ENCODE measurements at regions not wholly inside any gene's neighbourhood (a gene's known extent, or its start where the extent isn't known, plus 50 kb on each side); places are given as distances from the start of the nearest gene placed in this dataset.

- no peak overlapping the region for H3K4me3 ChIP-seq (ENCODE audit: low read depth, low read length)
- DNase-seq (ENCODE audit: low read depth) = peak; percentile 26
- TF ChIP-seq, protein P1, sequence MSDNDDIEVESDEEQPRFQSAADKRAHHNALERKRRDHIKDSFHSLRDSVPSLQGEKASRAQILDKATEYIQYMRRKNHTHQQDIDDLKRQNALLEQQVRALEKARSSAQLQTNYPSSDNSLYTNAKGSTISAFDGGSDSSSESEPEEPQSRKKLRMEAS (IDR thresholded peaks at IDR 0.05; ENCODE audit: low read depth, low read length) = no peak
- TF ChIP-seq MYC (IDR thresholded peaks at IDR 0.05; ENCODE audit: low read depth, low read length) = no peak
- no peak for TF ChIP-seq POLR2A (IDR thresholded peaks at IDR 0.05; ENCODE audit: extremely low read depth, insufficient read length)
- TF ChIP-seq CTCF (IDR thresholded peaks at IDR 0.05; ENCODE audit: low read depth, low read length) = no peak
These were observed 144.3 kb upstream of the NREP start for GRCh38 chr5:111901296-111901695.

DNA sequence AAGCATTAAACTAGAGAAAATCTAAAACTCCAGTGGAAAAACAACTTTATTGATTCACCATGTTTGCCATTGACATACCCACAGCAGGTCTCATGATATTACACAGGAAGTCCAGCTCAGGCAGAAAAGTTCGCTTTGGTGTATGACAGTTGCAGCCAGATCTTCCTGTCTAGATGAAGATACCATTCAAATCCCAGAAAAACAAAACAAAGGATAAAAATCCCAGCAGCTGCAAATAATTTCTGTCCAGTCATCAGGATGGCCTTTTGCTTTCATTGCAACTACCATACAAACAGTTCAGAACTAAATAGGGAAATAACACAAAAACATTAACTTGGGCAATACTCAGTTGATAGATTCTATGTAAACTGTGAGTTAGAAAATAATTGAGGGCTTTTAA, 136.0 kb upstream of the NREP start:
- no peak overlapping the region for H3K4me3 ChIP-seq (ENCODE audit: low read depth, low read length)
- DNase-seq (ENCODE audit: low read depth) = no peak
- TF ChIP-seq POLR2A (IDR thresholded peaks at IDR 0.05; ENCODE audit: extremely low read depth, insufficient read length) (no peak), MYC (IDR thresholded peaks at IDR 0.05; ENCODE audit: low read depth, low read length) (no peak), CTCF (IDR thresholded peaks at IDR 0.05; ENCODE audit: low read depth, low read length) (no peak)
- TF ChIP-seq, protein P1 (IDR thresholded peaks at IDR 0.05; ENCODE audit: low read depth, low read length) = no peak

DNA sequence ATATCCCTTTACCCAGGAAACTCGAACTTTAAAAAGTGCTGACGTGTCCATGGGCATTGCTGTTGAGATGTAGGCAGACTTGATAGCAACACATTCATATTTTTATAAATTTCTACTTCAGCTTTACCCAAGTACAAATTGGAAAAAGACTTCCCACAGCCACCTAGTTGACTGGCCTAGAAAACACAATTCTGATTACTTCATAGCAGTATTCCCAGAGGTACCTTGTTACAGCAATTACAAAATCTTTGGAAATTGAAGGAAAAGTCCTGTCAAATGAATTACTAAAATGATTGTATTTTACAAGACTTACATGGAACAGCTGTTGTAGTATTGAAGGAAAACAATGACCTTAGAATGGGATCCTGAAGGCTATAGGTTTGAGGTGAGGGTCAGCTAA, 130.7 kb upstream of the NREP start:
- no peak overlapping the region for H3K4me3 ChIP-seq (ENCODE audit: low read depth, low read length)
- no peak for DNase-seq (ENCODE audit: low read depth)
- TF ChIP-seq MYC (IDR thresholded peaks at IDR 0.05; ENCODE audit: low read depth, low read length) (no peak), CTCF (IDR thresholded peaks at IDR 0.05; ENCODE audit: low read depth, low read length) (no peak), POLR2A (IDR thresholded peaks at IDR 0.05; ENCODE audit: extremely low read depth, insufficient read length) (no peak)
- TF ChIP-seq, protein P1 (IDR thresholded peaks at IDR 0.05; ENCODE audit: low read depth, low read length) = no peak

DNA sequence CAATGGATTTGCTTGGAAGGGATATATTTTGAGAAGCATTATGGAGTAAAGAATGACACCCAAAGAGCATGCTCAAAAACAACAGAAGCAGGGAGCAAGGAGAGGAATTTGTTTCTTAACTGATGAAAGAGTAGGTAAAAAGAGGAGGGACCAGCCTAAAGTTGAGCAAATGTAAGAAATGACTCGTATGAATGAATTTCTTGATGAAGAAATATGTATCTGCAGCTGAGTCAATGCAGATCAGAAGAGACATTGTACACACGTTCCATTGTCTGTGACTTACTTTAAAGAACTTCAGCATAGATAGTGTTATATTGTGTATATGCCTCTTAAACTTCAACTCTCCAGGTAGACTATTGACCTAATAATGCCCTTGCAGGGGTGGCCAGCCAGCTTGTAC, 112.7 kb upstream of the NREP start:
- H3K4me3 ChIP-seq (ENCODE audit: low read depth, low read length) = no peak overlapping the region
- no peak for DNase-seq (ENCODE audit: low read depth)
- TF ChIP-seq, protein P1 (IDR thresholded peaks at IDR 0.05; ENCODE audit: low read depth, low read length) = no peak
- TF ChIP-seq POLR2A (IDR thresholded peaks at IDR 0.05; ENCODE audit: extremely low read depth, insufficient read length) (no peak), CTCF (IDR thresholded peaks at IDR 0.05; ENCODE audit: low read depth, low read length) (no peak), MYC (IDR thresholded peaks at IDR 0.05; ENCODE audit: low read depth, low read length) (no peak)

GRCh38 chr5:111865356-111865755, 108.4 kb upstream of the NREP start:
- DNase-seq (ENCODE audit: low read depth) = no peak
- H3K4me3 ChIP-seq (ENCODE audit: low read depth, low read length) = no peak overlapping the region
- TF ChIP-seq, protein P1 (IDR thresholded peaks at IDR 0.05; ENCODE audit: low read depth, low read length) = no peak
- no peak for TF ChIP-seq MYC (IDR thresholded peaks at IDR 0.05; ENCODE audit: low read depth, low read length)

- DNase-seq (ENCODE audit: low read depth) = peak; percentile 38
- TF ChIP-seq, protein P1 (IDR thresholded peaks at IDR 0.05; ENCODE audit: low read depth, low read length) = no peak
- TF ChIP-seq POLR2A (IDR thresholded peaks at IDR 0.05; ENCODE audit: extremely low read depth, insufficient read length) = no peak
- TF ChIP-seq MYC (IDR thresholded peaks at IDR 0.05; ENCODE audit: low read depth, low read length) = no peak
- no peak for TF ChIP-seq CTCF (IDR thresholded peaks at IDR 0.05; ENCODE audit: low read depth, low read length)
- H3K4me3 ChIP-seq (ENCODE audit: low read depth, low read length) = no peak overlapping the region
These were observed 106.8 kb upstream of the NREP start for GRCh38 chr5:111863801-111864200.
